IMR-90 (cell line): ENCODE measurements at regions not wholly inside any gene's neighbourhood (a gene's known extent, or its start where the extent isn't known, plus 50 kb on each side); places are given as distances from the start of the nearest gene placed in this dataset.

Experiments
- ATAC-seq: fragments of 200-7000 bp; cut with Tn5 transposase; 2 replicates; pipeline ENCODE4 v1.9.1; 2020; ENCODE audit warnings: low read depth, mild to moderate bottlenecking, moderate library complexity
- BruUV-seq: library from RNA; stranded (reverse); fragments of 400-500 nt; replicated peaks from 2 replicates; lab custom pipeline; 2021; lab: Mats Ljungman, UMichigan
- CTCF ChIA-PET: fragments of 300-600 bp; formaldehyde crosslinking; extraction: SDS; loops from one replicate; lab custom pipeline; 2021; ENCODE audit warnings: antibody characterized with exemption; lab: Yijun Ruan, JAX
- POLR2A ChIA-PET: fragments of 300-600 bp; sonication (Branson Sonifier 250); formaldehyde crosslinking; loops from one replicate; lab custom pipeline; 2022; ENCODE audit warnings: antibody characterized with exemption; ENCODE audit not compliant: unreplicated experiment; lab: Charles Lee
- DNase-seq: peaks from one replicate; pipeline ENCODE4 v3.0.0; 2013
- H2AFZ ChIP-seq: replicated peaks from 2 replicates; pipeline ENCODE3; 2013; ENCODE audit warnings: low read length, mild to moderate bottlenecking; ENCODE audit not compliant: poor library complexity
- H2AK5ac ChIP-seq: 2 replicates; pipeline ENCODE4 v1.6.1; 2013; ENCODE audit warnings: low read depth, low read length, inconsistent platforms
- H2AK9ac ChIP-seq: replicated peaks from 2 replicates; pipeline ENCODE3; 2013; ENCODE audit warnings: mild to moderate bottlenecking, low read depth, low read length, moderate library complexity; ENCODE audit not compliant: poor library complexity
- H2BK120ac ChIP-seq: 2 replicates; pipeline ENCODE4 v1.6.1; 2013; ENCODE audit warnings: low read depth, low read length, inconsistent platforms
- H2BK15ac ChIP-seq: 3 replicates; pipeline ENCODE4 v1.6.1; 2013; ENCODE audit warnings: low read depth, low read length, inconsistent platforms
- H2BK20ac ChIP-seq: 2 replicates; pipeline ENCODE4 v1.6.1; 2013; ENCODE audit warnings: low read depth, mild to moderate bottlenecking, inconsistent platforms, low read length, moderate library complexity
- H2BK5ac ChIP-seq: 2 replicates; pipeline ENCODE4 v1.6.1; 2013; ENCODE audit warnings: mild to moderate bottlenecking, low read depth, low read length, inconsistent platforms; ENCODE audit not compliant: poor library complexity, severe bottlenecking
- H3K14ac ChIP-seq: replicated peaks from 2 replicates; pipeline ENCODE4 v1.6.1; 2013; ENCODE audit warnings: low read depth, low read length, inconsistent platforms
- H3K18ac ChIP-seq: 2 replicates; pipeline ENCODE4 v1.6.1; 2013; ENCODE audit warnings: low read depth, low read length, control low read depth
- H3K23ac ChIP-seq: 2 replicates; pipeline ENCODE4 v1.6.1; 2013; ENCODE audit warnings: low read depth, low read length, inconsistent platforms
- H3K27ac ChIP-seq: 2 replicates; pipeline ENCODE4 v1.5.1; 2013; ENCODE audit warnings: mild to moderate bottlenecking, control low read depth, low read length; ENCODE audit not compliant: insufficient read depth
- H3K27me3 ChIP-seq: 2 replicates; pipeline ENCODE4 v1.6.1; 2013; ENCODE audit warnings: low read length; ENCODE audit not compliant: control insufficient read depth, insufficient read depth
- H3K36me3 ChIP-seq: 2 replicates; pipeline ENCODE4 v1.6.1; 2013; ENCODE audit warnings: low read length, mixed read lengths; ENCODE audit not compliant: control insufficient read depth, insufficient read depth
- H3K4ac ChIP-seq: 2 replicates; pipeline ENCODE4 v1.6.1; 2013; ENCODE audit warnings: low read depth, low read length, inconsistent platforms
- H3K4me1 ChIP-seq: 2 replicates; pipeline ENCODE4 v1.6.1; 2013; ENCODE audit warnings: low read length, mixed read lengths; ENCODE audit not compliant: control insufficient read depth, insufficient read depth
- H3K4me2 ChIP-seq: 2 replicates; pipeline ENCODE4 v1.6.1; 2013; ENCODE audit warnings: low read depth, mild to moderate bottlenecking, control low read depth, low read length, moderate library complexity
- H3K4me3 ChIP-seq: 2 replicates; pipeline ENCODE4 v1.5.1; 2013; ENCODE audit warnings: low read depth, mild to moderate bottlenecking, control low read depth, low read length, moderate library complexity; ENCODE audit not compliant: insufficient read depth
- H3K56ac ChIP-seq: 2 replicates; pipeline ENCODE4 v1.6.1; 2013; ENCODE audit warnings: low read length, inconsistent platforms; ENCODE audit not compliant: insufficient read depth; ENCODE audit errors: extremely low read depth
- H3K79me1 ChIP-seq, 2 experiments: 2 replicates each; pipeline ENCODE4 v1.6.1; 2013; ENCODE audit warnings: low read length in 2 of 2, inconsistent platforms in 1 of 2, low read depth in 1 of 2
- H3K9ac ChIP-seq: 2 replicates; pipeline ENCODE4 v1.6.1; 2013; ENCODE audit warnings: low read depth, low read length, control low read depth
- H3K9me1 ChIP-seq: 2 replicates; pipeline ENCODE4 v1.6.1; 2013; ENCODE audit warnings: low read length, inconsistent platforms; ENCODE audit not compliant: insufficient read depth
- H3K9me3 ChIP-seq: 2 replicates; pipeline ENCODE4 v1.6.1; 2013; ENCODE audit warnings: low read length; ENCODE audit not compliant: control insufficient read depth, insufficient read depth
- H4K20me1 ChIP-seq: 2 replicates; pipeline ENCODE4 v1.6.1; 2013; ENCODE audit warnings: low read length, inconsistent platforms; ENCODE audit not compliant: insufficient read depth
- H4K5ac ChIP-seq: 2 replicates; pipeline ENCODE4 v1.6.1; 2013; ENCODE audit warnings: mild to moderate bottlenecking, low read depth, low read length, control low read depth
- H4K8ac ChIP-seq, 2 experiments: 2 replicates each; pipeline ENCODE4 v1.6.1; 2013; ENCODE audit warnings: low read depth in 2 of 2, low read length in 2 of 2, control low read depth in 1 of 2, inconsistent platforms in 1 of 2
- H4K91ac ChIP-seq: 2 replicates; pipeline ENCODE4 v1.6.1; 2013; ENCODE audit warnings: low read depth, low read length, inconsistent platforms; ENCODE audit not compliant: insufficient read depth
- CEBPB ChIP-seq: IDR thresholded peaks from 2 replicates; pipeline ENCODE4 v1.6.1; 2012; ENCODE audit warnings: low read depth, low read length, improper control_type of control experiment
- CHD1 ChIP-seq: IDR thresholded peaks from 2 replicates; pipeline ENCODE4 v1.6.1; 2012; ENCODE audit warnings: low read depth, low read length, improper control_type of control experiment
- FOS ChIP-seq: fragments of 150-350 bp; IDR thresholded peaks from 2 replicates; pipeline ENCODE4 v1.6.1; 2016; ENCODE audit warnings: low read depth, low read length
- MAZ ChIP-seq: IDR thresholded peaks from 2 replicates; pipeline ENCODE4 v1.6.1; 2012; ENCODE audit warnings: low read depth, mild to moderate bottlenecking, low read length, improper control_type of control experiment, moderate library complexity, borderline replicate concordance
- MXI1 ChIP-seq: IDR thresholded peaks from 2 replicates; pipeline ENCODE4 v1.6.1; 2012; ENCODE audit warnings: low read depth, mild to moderate bottlenecking, low read length, moderate library complexity, borderline replicate concordance
- NFE2L2 ChIP-seq: fragments of 150-350 bp; IDR thresholded peaks from 2 replicates; pipeline ENCODE4 v1.6.1; 2016; ENCODE audit warnings: low read depth, mild to moderate bottlenecking, low read length
- POLR2A ChIP-seq: IDR thresholded peaks from 2 replicates; pipeline ENCODE4 v1.6.1; 2012; ENCODE audit warnings: mild to moderate bottlenecking, low read depth, low read length
- RAD21 ChIP-seq: IDR thresholded peaks from 2 replicates; pipeline ENCODE4 v1.6.1; 2012; ENCODE audit warnings: low read length, improper control_type of control experiment
- RCOR1 ChIP-seq: IDR thresholded peaks from 2 replicates; pipeline ENCODE4 v1.6.1; 2012; ENCODE audit warnings: mild to moderate bottlenecking, low read length, improper control_type of control experiment; ENCODE audit not compliant: insufficient replicate concordance
- RFX5 ChIP-seq: IDR thresholded peaks from 2 replicates; pipeline ENCODE4 v1.8.0; 2012; ENCODE audit warnings: low read depth, mild to moderate bottlenecking, low read length, moderate library complexity
- SMC3 ChIP-seq: fragments of 150-350 bp; IDR thresholded peaks from 2 replicates; pipeline ENCODE4 v1.6.1; 2016; ENCODE audit warnings: low read depth, mild to moderate bottlenecking, antibody characterized with exemption, low read length, moderate library complexity
- whole genome bisulfite sequencing, 2 experiments: methylation state at CpG; one replicate each; pipeline versions ENCODE4 v1.1.5 to v1.1.7; 2013; ENCODE audit warnings: missing lambda C conversion rate in 2 of 2; ENCODE audit not compliant: insufficient read length in 1 of 2; ENCODE audit errors: extremely low coverage in 2 of 2; 5-methylcytosine and 5-hydroxymethylcytosine counted together
- dilution Hi-C: fragments of 300-500 bp; cut with HindIII; formaldehyde crosslinking; loops from one replicate; pipeline ENCODE4 v1.14.3; 2018; ENCODE audit warnings: low sequenced_read_pairs; ENCODE audit not compliant: unreplicated experiment
- in situ Hi-C: fragments of 300-500 bp; cut with MboI; formaldehyde crosslinking; loops from 3 replicates; pipeline ENCODE4 v1.14.3; 2019; ENCODE audit warnings: low sequenced_read_pairs, inconsistent platforms, mixed read lengths
- intact Hi-C: fragments of 100-400 bp; cut with micrococcal nuclease; formaldehyde crosslinking; loops from 2 replicates; pipeline ENCODE4 v1.10.0; 2022
- TF ChIP-seq, protein P1 (sequence below): conservative IDR thresholded peaks from 2 replicates; pipeline ENCODE4 v1.5.1; 2012; ENCODE audit warnings: mild to moderate bottlenecking, low read depth, low read length, improper control_type of control experiment

- Histone ChIP-seq H3K36me3 (no peaks in the 10 kb centered on the region), H3K4ac (no peak overlapping the region), H2AK9ac (no peak overlapping the region), H3K27me3 (peaks cover 19% of the 10 kb centered on the region), H2AFZ (no peak overlapping the region), H2BK15ac (no peak overlapping the region), H4K91ac (no peak overlapping the region), H2AK5ac (no peak overlapping the region), H3K4me3 (no peak overlapping the region; the same call in 1 of the 2 replicates), H3K4me1 (no peaks in the 10 kb centered on the region), H3K18ac (no peak overlapping the region), H3K56ac (no peak overlapping the region), H3K9me3 (no peaks in the 10 kb centered on the region), H3K9ac (no peak overlapping the region), H4K5ac (no peak overlapping the region), H2BK5ac (no peak overlapping the region), H3K27ac (no peak overlapping the region), H2BK20ac (no peak overlapping the region), H3K23ac (no peak overlapping the region), H3K4me2 (no peak overlapping the region), H3K9me1 (no peaks in the 10 kb centered on the region), H3K79me1 (no peaks in the 10 kb centered on the region), H4K8ac (no peak overlapping the region), H4K20me1 (no peaks in the 10 kb centered on the region), H3K14ac (no peak overlapping the region), H2BK120ac (no peak overlapping the region)
- ChIA-PET CTCF (interaction anchor here (0.6 to 2.3 kb wide), 25 partner anchors 9 to 1022 kb away, joined by 3 to 22 read pairs (median 4); partner anchors contain the start of gene NFE2L2), POLR2A (no interaction called here)
- TF ChIP-seq NFE2L2 (no peak), MAZ (no peak), FOS (no peak), RFX5 (no peak), MXI1 (no peak), SMC3 (no peak), CHD1 (no peak), RAD21 (no peak), CEBPB (no peak), RCOR1 (no peak), POLR2A (no peak)
- TF ChIP-seq, protein P1, sequence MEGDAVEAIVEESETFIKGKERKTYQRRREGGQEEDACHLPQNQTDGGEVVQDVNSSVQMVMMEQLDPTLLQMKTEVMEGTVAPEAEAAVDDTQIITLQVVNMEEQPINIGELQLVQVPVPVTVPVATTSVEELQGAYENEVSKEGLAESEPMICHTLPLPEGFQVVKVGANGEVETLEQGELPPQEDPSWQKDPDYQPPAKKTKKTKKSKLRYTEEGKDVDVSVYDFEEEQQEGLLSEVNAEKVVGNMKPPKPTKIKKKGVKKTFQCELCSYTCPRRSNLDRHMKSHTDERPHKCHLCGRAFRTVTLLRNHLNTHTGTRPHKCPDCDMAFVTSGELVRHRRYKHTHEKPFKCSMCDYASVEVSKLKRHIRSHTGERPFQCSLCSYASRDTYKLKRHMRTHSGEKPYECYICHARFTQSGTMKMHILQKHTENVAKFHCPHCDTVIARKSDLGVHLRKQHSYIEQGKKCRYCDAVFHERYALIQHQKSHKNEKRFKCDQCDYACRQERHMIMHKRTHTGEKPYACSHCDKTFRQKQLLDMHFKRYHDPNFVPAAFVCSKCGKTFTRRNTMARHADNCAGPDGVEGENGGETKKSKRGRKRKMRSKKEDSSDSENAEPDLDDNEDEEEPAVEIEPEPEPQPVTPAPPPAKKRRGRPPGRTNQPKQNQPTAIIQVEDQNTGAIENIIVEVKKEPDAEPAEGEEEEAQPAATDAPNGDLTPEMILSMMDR, result no peak
- WGBS, 2 experiments, result no CpG with 5 or more reads among the region's 1 CpG
- no TSS peak for BruUV-seq
- intact Hi-C loops (loop anchor here (5.0 kb wide), 3 partner anchors 497 to 692 kb away; no protein-coding TSS in a partner anchor), dilution Hi-C loops (no loop called here), in situ Hi-C loops (no loop called here)
- no peak for DNase-seq
- no peak for ATAC-seq
These were observed 63.5 kb upstream of the HNRNPA3 start for GRCh38 chr2:177149155-177149503.
